ENCODE measurements at regions not wholly inside any gene's neighbourhood (a gene's known extent, or its start where the extent isn't known, plus 50 kb on each side); places are given as distances from the start of the nearest gene placed in this dataset.

DNA sequence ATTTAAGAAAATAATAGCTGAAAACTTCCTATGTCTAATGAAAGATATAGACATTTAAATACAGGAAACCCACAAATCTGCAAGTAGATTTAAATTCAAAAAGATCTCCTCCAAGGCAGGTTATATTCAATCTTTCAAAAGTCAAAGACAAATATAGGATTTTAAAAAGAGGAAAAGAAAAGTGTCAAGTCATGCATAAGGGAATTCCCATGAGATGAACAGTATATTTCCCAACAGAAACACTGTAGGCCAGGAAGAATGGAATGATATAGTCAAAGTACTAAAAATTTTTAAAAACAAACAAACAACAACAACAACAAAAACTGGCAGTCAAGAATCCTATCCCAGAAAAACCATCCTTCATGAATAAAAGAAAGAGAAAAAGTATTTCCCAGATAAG is 806.5 kb upstream of the BRINP3 start:
- no peaks in the 10 kb centered on the region for H3K79me2 ChIP-seq (ENCODE audit: control insufficient read depth, insufficient read depth, low read length)
- no peaks in the 10 kb centered on the region for H3K4me1 ChIP-seq (ENCODE audit: control insufficient read depth, extremely low read depth, insufficient read depth, low read length)
- H4K20me1 ChIP-seq (ENCODE audit: control insufficient read depth, extremely low read depth, insufficient read depth, low read length): no peaks in the 10 kb centered on the region
- no peak overlapping the region for H3K4me3 ChIP-seq (ENCODE audit: control insufficient read depth in 2 of 3, extremely low read depth in 1 of 3, insufficient read depth in 2 of 3, low read depth in 1 of 3, low read length in 3 of 3)
- FAIRE-seq: no peak
- no peak overlapping the region for H2AFZ ChIP-seq (ENCODE audit: control insufficient read depth, low read length)
- no peaks in the 10 kb centered on the region for H3K9me1 ChIP-seq (ENCODE audit: control insufficient read depth, extremely low read depth, insufficient read depth, low read length)
- H3K9me3 ChIP-seq (ENCODE audit: control insufficient read depth, low read depth, low read length): peaks cover 2% of the 10 kb centered on the region
- no peak for DNase-seq (ENCODE audit: low read depth, low spot score)
- no peak overlapping the region for H3K9ac ChIP-seq (ENCODE audit: control insufficient read depth, extremely low read depth, insufficient read depth, low read length)
- dilution Hi-C loops (cut with MboI; ENCODE audit: extremely low pct_ligation_motif_present, low sequenced_read_pairs): no loop called here
- H3K27me3 ChIP-seq (ENCODE audit: control insufficient read depth, extremely low read depth, insufficient read depth, low read length): no peaks in the 10 kb centered on the region
- TF ChIP-seq EZH2 (IDR thresholded peaks at IDR 0.05; ENCODE audit: low read length) (no peak), CTCF (optimal IDR thresholded peaks at IDR 0.05 in 1 of 3, IDR thresholded peaks at IDR 0.05 in 1 of 3, conservative IDR thresholded peaks at IDR 0.05 in 1 of 3; ENCODE audit: extremely low read depth in 1 of 3, insufficient read depth in 2 of 3, low read length in 3 of 3) (no peak)
- no peaks in the 10 kb centered on the region for H3K36me3 ChIP-seq (ENCODE audit: control insufficient read depth in 2 of 2, extremely low read depth in 1 of 2, insufficient read depth in 2 of 2, low read length in 2 of 2)
- H3K27ac ChIP-seq (ENCODE audit: control insufficient read depth, insufficient read depth, low read length): no peak overlapping the region
- H3K4me2 ChIP-seq (ENCODE audit: control insufficient read depth, extremely low read depth, insufficient read depth, low read depth, low read length): no peak overlapping the region

DNA sequence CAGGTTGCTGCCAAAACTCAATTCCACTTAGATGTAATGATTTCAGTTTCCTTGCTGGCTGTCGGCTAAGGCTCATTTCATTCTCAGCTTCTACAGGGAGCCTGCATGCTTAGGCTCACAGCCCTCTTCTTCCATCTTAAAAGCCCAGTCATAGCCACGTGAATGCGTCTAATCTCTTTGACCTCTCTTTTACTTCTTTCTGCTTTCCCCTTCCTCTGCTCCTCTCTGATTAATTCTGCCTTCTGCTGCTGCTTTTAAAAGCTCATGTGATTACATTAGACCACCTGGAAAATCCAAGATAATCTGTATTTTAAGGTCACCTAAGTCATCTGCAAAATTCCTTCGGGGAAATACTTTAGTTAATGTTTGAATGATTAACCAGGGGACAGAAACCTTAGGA is 812.8 kb upstream of the BRINP3 start:
- Histone ChIP-seq H4K20me1 (ENCODE audit: control insufficient read depth, extremely low read depth, insufficient read depth, low read length) (no peaks in the 10 kb centered on the region), H3K4me3 (ENCODE audit: control insufficient read depth in 2 of 3, extremely low read depth in 1 of 3, insufficient read depth in 2 of 3, low read depth in 1 of 3, low read length in 3 of 3) (no peak overlapping the region), H3K79me2 (ENCODE audit: control insufficient read depth, insufficient read depth, low read length) (no peaks in the 10 kb centered on the region), H2AFZ (ENCODE audit: control insufficient read depth, low read length) (no peak overlapping the region), H3K9me1 (ENCODE audit: control insufficient read depth, extremely low read depth, insufficient read depth, low read length) (no peaks in the 10 kb centered on the region), H3K9ac (ENCODE audit: control insufficient read depth, extremely low read depth, insufficient read depth, low read length) (no peak overlapping the region), H3K27ac (ENCODE audit: control insufficient read depth, insufficient read depth, low read length) (no peak overlapping the region), H3K4me1 (ENCODE audit: control insufficient read depth, extremely low read depth, insufficient read depth, low read length) (no peaks in the 10 kb centered on the region), H3K9me3 (ENCODE audit: control insufficient read depth, low read depth, low read length) (no peaks in the 10 kb centered on the region), H3K4me2 (ENCODE audit: control insufficient read depth, extremely low read depth, insufficient read depth, low read depth, low read length) (no peak overlapping the region), H3K27me3 (ENCODE audit: control insufficient read depth, extremely low read depth, insufficient read depth, low read length) (no peaks in the 10 kb centered on the region), H3K36me3 (ENCODE audit: control insufficient read depth in 2 of 2, extremely low read depth in 1 of 2, insufficient read depth in 2 of 2, low read length in 2 of 2) (no peaks in the 10 kb centered on the region)
- FAIRE-seq: no peak
- no peak for TF ChIP-seq EZH2 (IDR thresholded peaks at IDR 0.05; ENCODE audit: low read length)
- TF ChIP-seq CTCF (optimal IDR thresholded peaks at IDR 0.05 in 1 of 3, IDR thresholded peaks at IDR 0.05 in 1 of 3, conservative IDR thresholded peaks at IDR 0.05 in 1 of 3; ENCODE audit: extremely low read depth in 1 of 3, insufficient read depth in 2 of 3, low read length in 3 of 3): no peak
- DNase-seq (ENCODE audit: low read depth, low spot score): no peak
- dilution Hi-C loops (cut with MboI; ENCODE audit: extremely low pct_ligation_motif_present, low sequenced_read_pairs): no loop called here

Data from keratinocyte (primary cell).